ENCODE measurements at regions not wholly inside any gene's neighbourhood (a gene's known extent, or its start where the extent isn't known, plus 50 kb on each side); places are given as distances from the start of the nearest gene placed in this dataset.

DNA sequence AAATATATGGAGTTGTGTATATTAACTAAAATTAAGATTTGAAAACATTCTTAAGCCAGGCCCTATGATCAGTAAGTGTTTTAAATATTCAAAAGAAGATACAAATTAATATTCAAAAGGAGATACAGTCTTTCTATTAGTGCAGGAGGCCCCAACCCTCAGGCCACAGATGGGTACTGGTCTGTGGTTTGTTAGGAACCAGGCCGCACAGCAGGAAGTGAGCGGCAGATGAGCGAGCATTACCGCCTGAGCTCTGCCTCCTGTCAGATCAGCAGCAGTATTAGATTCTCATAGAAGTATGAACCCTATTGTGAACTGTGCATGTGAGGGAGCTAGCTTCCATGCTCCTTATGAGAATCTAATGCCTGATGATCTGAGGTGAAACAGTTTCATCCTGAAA is 232.9 kb downstream of the FOXO1 start:
- H3K4me1 ChIP-seq (ENCODE audit: control insufficient read depth in 2 of 3, insufficient read depth in 2 of 3, low read depth in 1 of 3, low read length in 3 of 3) = peaks cover 0 to 3% (median under 1%) of the 10 kb centered on the region in 3 donors

DNA sequence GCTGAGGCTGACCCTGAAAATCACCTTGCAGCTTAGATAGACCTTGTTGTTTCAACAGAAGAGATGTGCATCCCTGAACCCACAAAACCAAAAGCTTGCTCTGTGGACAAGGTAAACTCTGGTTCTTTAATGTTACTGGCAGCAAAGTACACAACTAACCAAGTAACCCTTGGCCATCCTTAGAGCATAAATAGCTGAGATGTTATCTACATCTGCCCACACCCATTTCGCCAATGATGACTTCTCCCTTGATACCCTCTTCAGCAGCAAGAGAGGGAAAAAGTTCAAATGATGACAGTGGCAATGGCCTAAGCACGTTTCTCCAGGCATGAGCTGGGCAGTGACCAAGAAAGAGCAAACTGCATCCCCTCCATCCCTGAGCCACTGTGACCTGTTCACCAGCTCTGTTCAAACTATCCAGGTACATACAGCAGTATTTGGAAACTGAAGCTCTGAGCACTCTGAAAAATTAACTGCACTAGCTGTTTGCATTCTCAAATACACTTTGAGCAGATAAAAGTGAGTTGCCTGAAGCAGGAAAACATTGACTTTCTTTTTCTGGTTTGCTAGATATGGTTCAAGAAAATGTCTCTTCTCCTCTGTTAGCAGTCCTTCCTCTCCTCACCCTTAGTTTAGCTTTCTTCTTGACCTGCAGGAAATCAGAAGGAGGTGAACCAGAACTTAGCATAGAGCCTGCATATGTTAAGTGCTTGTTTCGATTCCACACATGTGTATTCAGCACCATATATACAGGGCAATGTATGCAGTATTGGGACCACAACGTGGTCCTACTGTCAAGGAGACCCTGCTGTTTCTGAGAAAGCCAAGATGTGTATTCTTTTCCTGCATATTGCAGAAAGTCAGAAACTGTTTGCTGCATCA is 231.7 kb downstream of the FOXO1 start:
- no peak overlapping the region for H3K27ac ChIP-seq (ENCODE audit: low read depth in 2 of 2, low read length in 2 of 2)
- H3K4me3 ChIP-seq (ENCODE audit: low read length in 3 of 3) = no peak overlapping the region
- intact Hi-C loops (cut with DNase I) = no loop called here
- TF ChIP-seq, protein P1, sequence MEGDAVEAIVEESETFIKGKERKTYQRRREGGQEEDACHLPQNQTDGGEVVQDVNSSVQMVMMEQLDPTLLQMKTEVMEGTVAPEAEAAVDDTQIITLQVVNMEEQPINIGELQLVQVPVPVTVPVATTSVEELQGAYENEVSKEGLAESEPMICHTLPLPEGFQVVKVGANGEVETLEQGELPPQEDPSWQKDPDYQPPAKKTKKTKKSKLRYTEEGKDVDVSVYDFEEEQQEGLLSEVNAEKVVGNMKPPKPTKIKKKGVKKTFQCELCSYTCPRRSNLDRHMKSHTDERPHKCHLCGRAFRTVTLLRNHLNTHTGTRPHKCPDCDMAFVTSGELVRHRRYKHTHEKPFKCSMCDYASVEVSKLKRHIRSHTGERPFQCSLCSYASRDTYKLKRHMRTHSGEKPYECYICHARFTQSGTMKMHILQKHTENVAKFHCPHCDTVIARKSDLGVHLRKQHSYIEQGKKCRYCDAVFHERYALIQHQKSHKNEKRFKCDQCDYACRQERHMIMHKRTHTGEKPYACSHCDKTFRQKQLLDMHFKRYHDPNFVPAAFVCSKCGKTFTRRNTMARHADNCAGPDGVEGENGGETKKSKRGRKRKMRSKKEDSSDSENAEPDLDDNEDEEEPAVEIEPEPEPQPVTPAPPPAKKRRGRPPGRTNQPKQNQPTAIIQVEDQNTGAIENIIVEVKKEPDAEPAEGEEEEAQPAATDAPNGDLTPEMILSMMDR (IDR thresholded peaks at IDR 0.05; ENCODE audit: borderline replicate concordance, extremely low read depth, insufficient read depth) = no peak
- H3K27me3 ChIP-seq (ENCODE audit: control insufficient read depth, insufficient read depth, low read length) = no peaks in the 10 kb centered on the region
- no peak for DNase-seq
- H3K4me1 ChIP-seq (ENCODE audit: control insufficient read depth in 2 of 3, insufficient read depth in 2 of 3, low read depth in 1 of 3, low read length in 3 of 3) = peaks cover 0 to 12% (median 8%) of the 10 kb centered on the region in 3 donors
- H3K9ac ChIP-seq (ENCODE audit: low read length in 3 of 3) = no peak overlapping the region
- FAIRE-seq = no peak
- H3K9me3 ChIP-seq (ENCODE audit: control insufficient read depth in 2 of 3, insufficient read depth in 1 of 3, low read length in 3 of 3) = no peaks in the 10 kb centered on the region
- H3K36me3 ChIP-seq (ENCODE audit: control insufficient read depth in 2 of 3, insufficient read depth in 3 of 3, low read length in 3 of 3) = no peaks in the 10 kb centered on the region

More for the DNA sequence above, 232.9 kb downstream of the FOXO1 start:
- H3K27me3 ChIP-seq (ENCODE audit: control insufficient read depth, insufficient read depth, low read length) = no peaks in the 10 kb centered on the region
- DNase-seq (no peak), FAIRE-seq (no peak)
- H3K9ac ChIP-seq (ENCODE audit: low read length in 3 of 3) = no peak overlapping the region
- TF ChIP-seq, protein P1 (IDR thresholded peaks at IDR 0.05; ENCODE audit: borderline replicate concordance, extremely low read depth, insufficient read depth) = no peak
- intact Hi-C loops (cut with DNase I) = no loop called here
- no peak overlapping the region for H3K4me3 ChIP-seq (ENCODE audit: low read length in 3 of 3)
- H3K9me3 ChIP-seq (ENCODE audit: control insufficient read depth in 2 of 3, insufficient read depth in 1 of 3, low read length in 3 of 3) = no peaks in the 10 kb centered on the region
- H3K27ac ChIP-seq (ENCODE audit: low read depth in 2 of 2, low read length in 2 of 2) = no peak overlapping the region
- H3K36me3 ChIP-seq (ENCODE audit: control insufficient read depth in 2 of 3, insufficient read depth in 3 of 3, low read length in 3 of 3) = no peaks in the 10 kb centered on the region

DNA sequence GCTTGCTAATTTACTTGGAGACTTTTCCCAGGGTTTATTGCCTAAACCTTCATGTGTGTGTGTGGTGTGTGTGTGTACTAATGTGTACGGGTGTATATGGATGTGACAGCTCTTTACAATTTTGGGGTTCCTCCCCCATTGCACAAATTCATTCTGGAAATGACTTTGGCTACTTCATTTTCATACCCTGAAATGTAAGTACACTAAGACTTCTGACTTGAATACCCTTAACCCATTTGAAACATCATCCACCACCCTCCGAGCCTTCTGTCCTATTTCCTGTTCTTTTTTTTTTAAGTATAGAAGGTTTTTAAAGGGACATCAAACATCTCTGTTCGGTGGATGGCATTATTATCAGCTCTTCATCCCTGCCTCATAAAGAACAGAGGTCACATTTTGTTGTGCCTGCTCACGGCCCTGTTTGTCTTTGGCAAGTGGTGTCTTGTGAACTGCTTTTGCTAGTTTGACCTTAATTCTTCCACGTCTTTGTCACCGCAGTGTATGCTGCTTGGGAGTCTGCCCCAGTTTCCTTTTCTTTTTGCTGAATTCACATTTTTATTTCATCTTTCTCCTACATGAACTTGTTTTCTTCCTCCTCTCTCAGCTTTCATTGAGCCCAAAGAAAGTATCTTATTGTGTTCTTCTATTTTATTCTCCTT is 228.3 kb downstream of the FOXO1 start:
- DNase-seq (no peak), FAIRE-seq (no peak)
- Histone ChIP-seq H3K9me3 (ENCODE audit: control insufficient read depth in 2 of 3, insufficient read depth in 1 of 3, low read length in 3 of 3) (no peaks in the 10 kb centered on the region), H3K4me1 (ENCODE audit: control insufficient read depth in 2 of 3, insufficient read depth in 2 of 3, low read depth in 1 of 3, low read length in 3 of 3) (peaks cover 0 to 26% (median 21%) of the 10 kb centered on the region in 3 donors), H3K27ac (ENCODE audit: low read depth in 2 of 2, low read length in 2 of 2) (peak overlapping the region in 1 of 2 donors; percentile 59), H3K4me3 (ENCODE audit: low read length in 3 of 3) (no peak overlapping the region), H3K9ac (ENCODE audit: low read length in 3 of 3) (no peak overlapping the region), H3K27me3 (ENCODE audit: control insufficient read depth, insufficient read depth, low read length) (no peaks in the 10 kb centered on the region), H3K36me3 (ENCODE audit: control insufficient read depth in 2 of 3, insufficient read depth in 3 of 3, low read length in 3 of 3) (no peaks in the 10 kb centered on the region)
- TF ChIP-seq, protein P1 (IDR thresholded peaks at IDR 0.05; ENCODE audit: borderline replicate concordance, extremely low read depth, insufficient read depth) = no peak
- intact Hi-C loops (cut with DNase I) = no loop called here
